COLO668 (cell line): ENCODE measurements at regions not wholly inside any gene's neighbourhood (a gene's known extent, or its start where the extent isn't known, plus 50 kb on each side); places are given as distances from the start of the nearest gene placed in this dataset.
"Not testable (repeated sequence)": the region's sequence is repeated elsewhere in the genome, so short reads cannot be mapped to it uniquely, and the experiment has no call there.

ENCODE experiments used
- DNase-seq: peaks from one replicate; lab custom pipeline; 2025; ENCODE audit not compliant: unreplicated experiment; lab: John Stamatoyannopoulos, UW

DNA sequence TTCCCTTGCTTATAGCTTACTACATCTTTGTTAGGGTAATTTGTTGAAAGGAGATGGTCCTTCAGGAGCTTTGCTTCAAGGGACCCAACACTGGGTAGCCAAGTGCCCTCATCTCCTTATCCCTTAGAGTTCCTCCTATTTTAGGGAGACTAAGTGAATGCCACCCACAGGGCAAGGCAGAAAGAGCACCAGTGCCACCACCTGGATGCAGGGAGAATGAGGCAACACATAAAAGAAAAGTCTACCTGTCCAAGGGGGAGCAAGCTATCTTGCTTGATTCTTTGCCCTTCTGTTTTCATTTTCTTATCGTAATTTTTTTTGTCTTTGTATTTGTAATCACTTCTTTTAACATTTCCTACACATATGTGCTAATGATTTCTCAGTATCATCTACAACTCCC, 205.5 kb downstream of the NPR3 start:
- no peak for DNase-seq

- DNase-seq = no peak
Observed at GRCh38 chr5:32928761-32929160, 217.6 kb downstream of the NPR3 start.

- not testable (repeated sequence) for DNase-seq
Observed at GRCh38 chr5:32931438-32931837, 220.3 kb downstream of the NPR3 start.

GRCh38 chr5:32932241-32932935, 221.3 kb downstream of the NPR3 start:
- DNase-seq = no peak

DNA sequence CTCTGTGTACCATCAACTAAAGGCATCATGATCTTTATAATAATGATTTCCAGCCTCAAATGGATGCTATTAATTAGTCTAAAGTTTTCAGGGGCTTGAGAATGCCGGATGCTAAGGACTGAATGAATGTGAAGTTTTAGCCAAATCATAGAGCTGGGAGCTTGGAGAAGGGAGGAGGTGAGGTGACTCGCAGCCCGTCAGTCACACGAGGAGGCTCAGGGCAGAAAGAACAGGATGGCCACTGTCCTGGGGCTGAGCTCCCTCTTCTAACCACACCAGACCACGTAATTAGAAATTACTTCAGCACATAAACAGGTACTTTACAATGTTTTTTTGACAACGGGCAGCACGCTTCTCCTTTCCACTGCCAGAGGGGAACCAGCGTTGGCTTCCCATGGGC, 222.6 kb downstream of the NPR3 start:
- no peak for DNase-seq

DNA sequence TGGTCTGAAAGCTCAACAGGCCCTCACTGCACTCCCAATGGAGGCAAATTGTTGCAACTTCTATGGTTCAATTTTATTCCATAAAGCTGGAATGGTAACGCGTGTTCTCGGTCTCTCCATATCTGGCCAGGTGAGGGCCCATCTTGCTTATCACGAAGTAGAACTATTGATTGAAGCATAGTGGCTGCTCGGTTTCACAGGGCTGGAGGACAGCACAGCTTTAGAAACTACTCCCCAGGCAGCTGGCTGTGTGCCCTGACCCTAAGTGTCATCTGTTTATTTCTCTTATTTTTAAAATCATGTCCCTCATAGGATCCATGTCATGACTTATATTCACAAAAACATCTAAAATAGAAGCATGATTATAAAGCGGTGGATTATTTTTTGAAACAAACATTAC, 223.4 kb downstream of the NPR3 start:
- no peak for DNase-seq

GRCh38 chr5:32935283-32935682, 224.2 kb downstream of the NPR3 start:
- no peak for DNase-seq

DNA sequence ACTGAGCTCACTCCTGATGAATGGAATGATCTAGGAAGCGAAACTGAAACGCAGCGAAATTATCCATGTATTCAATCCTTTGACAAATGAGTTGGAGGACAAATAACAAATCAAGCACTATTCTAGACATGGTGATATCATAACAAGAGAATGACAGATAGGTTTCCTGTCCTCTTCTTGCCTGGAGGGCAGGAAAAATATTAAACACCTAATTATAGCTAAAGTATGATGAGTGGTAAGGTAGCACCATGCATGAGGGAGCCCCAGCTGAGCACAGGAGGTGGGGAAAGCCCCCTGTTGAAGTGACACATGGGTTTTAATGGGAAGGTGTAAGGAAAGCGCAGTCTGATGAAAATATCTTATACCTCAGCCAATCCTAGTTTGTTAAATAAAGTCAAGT, 225.2 kb downstream of the NPR3 start:
- DNase-seq = no peak

DNA sequence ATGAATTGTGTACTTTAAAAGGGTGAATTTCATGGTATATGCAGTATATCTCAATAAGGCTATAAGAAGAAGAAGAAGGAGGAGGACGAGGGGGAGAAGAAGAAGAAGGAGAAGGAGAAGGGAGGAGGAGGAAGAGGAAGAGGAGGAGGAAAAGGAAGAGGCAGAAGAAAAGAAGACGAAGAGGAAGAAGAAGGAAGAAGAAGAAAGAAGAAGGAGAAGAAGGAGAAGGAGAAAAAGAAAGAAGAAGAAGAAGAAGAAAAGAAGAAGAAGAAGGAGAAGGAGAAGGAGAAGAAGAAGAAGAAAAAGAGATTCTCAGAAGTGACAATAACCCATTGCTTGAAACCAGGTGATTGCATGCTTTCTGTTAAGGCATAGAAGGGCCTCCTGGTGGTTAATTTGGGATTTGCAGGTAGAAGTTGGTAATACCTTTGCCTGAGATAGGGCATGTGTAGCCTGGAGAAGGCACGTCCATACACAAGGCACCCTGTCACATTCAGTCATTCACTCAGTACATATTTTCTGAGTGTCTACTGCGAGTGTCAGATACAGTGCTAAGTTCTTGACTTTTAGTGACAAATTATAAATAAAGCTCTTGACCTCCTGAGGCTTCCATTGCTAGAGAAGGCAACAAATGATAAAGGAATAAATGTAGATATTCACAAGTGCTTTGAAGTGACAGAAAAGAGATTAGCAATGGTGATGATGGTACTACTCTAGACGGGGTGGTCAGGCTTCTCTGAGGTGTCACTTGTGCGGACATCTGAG, 231.3 kb downstream of the NPR3 start:
- peak; percentile 30 for DNase-seq

GRCh38 chr5:32949286-32949970, 238.3 kb downstream of the NPR3 start:
- no peak for DNase-seq

GRCh38 chr5:32951003-32951402, 239.9 kb downstream of the NPR3 start:
- no peak for DNase-seq

DNA sequence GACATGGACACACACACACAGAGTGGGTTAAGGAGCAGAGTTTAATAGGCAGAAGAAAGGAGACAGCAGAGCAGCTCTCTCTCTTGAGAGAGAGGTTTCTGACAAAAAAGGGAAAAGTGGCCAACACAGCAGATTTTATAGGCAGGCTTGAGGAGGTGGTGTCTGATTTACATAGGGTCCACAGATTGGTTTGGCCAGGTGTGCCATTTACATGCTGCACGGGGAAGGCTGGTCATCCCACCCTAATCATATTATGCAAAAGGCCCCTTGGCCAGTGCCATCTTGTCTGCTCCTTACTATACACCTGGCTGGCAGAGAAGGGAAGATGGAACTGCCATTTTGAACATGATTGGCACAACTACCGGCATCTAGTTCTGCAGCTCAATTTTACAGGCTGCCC, 240.8 kb downstream of the NPR3 start:
- no peak for DNase-seq

GRCh38 chr5:32952421-32952820, 241.3 kb downstream of the NPR3 start:
- DNase-seq = not testable (repeated sequence)

DNA sequence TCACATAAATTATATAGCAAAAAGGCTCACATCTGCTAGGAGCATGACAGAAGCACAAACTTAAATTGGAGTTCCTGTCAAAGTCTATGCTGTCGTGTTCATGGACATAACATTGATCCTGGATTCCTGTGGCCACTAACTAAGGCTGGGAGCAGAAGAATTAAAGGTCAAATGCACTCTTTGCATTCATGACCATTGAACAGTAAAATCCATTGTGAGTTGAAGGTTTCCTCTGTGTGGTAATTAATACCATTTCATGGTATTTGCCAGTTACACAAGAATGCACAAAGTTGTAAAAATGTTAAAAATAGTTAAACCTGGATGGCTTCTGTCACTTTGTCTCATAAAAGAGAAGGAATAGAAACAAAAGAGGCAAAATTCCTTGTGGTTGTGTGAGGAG, 242.6 kb downstream of the NPR3 start:
- DNase-seq = no peak

- no peak for DNase-seq
Observed at GRCh38 chr5:32955814-32956213, 244.7 kb downstream of the NPR3 start.

GRCh38 chr5:32960340-32961058, 249.4 kb downstream of the NPR3 start:
- DNase-seq = no peak

- no peak for DNase-seq
Observed at GRCh38 chr5:32961059-32961415, 249.9 kb downstream of the NPR3 start.

DNA sequence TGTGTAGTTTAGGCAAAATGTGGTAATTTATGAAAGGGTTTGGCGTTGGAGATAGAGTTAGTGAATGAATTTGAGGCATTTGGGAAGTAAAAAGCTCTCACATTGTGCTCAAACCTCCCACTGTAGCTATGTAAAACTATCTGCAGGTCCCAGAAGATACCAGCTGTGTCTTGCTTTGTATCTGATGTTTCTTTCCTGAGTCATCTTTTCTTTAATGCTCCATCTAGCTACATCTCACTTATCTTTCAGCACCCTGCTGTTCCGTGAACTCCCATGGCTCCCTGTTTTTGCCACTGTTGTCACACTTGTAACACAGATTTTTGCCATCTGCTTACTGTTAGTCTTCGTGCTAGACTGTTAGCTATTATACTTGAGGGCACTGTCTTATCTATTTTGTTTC, 253.1 kb downstream of the NPR3 start:
- DNase-seq = no peak

DNA sequence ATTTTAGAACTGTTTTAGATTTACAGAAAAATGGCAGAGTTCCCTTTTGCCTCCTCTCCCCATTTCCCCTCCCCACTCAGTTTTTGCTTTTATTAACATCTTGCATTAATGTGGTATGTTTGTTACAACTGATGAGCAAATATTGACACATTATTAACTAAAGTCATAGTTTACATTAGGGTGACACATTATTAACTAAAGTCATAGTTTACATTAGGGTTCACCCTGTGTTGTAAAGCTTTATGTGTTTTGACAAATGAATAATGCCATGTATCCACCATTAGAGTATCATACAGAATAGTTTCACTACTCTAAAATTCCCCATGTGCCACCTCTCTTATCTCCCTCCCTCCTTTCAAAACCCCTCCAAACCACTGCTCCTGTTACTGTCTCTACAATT, 262.5 kb downstream of the NPR3 start:
- no peak for DNase-seq

GRCh38 chr5:32975656-32976375, 264.7 kb downstream of the NPR3 start:
- DNase-seq = no peak

DNA sequence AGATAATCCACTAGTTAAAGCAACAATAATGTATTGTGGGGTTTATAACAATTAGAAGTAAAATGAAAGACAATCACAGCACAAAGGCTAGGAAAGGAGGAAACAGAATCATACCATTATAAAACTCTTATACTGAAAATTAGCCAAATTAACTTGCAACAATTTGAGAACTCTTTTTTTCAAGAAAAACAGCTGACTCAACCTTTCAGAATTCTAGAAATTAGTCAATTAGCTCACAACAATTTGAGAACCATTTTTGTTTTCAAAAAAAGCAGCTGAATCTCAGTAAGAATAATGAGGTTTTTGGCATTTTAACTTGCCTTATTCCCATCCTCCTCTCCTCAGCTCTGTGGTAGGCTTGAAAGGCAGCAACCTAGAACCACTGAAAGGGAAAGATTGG, 269.9 kb downstream of the NPR3 start:
- no peak for DNase-seq
